HG03135 (cell line): ENCODE measurements at regions not wholly inside any gene's neighbourhood (a gene's known extent, or its start where the extent isn't known, plus 50 kb on each side); places are given as distances from the start of the nearest gene placed in this dataset.

Source experiments
- ATAC-seq: cut with Tn5 transposase; IDR thresholded peaks from one replicate; pipeline ENCODE4 v1.9.1; 2021; ENCODE audit warnings: mild to moderate bottlenecking, moderate library complexity; ENCODE audit not compliant: unreplicated experiment

GRCh38 chr11:134753771-134754520, 341.9 kb upstream of the B3GAT1 start:
- no peak for ATAC-seq

- ATAC-seq: no peak
Measured at GRCh38 chr11:134752964-134753770, 341.1 kb upstream of the B3GAT1 start.

DNA sequence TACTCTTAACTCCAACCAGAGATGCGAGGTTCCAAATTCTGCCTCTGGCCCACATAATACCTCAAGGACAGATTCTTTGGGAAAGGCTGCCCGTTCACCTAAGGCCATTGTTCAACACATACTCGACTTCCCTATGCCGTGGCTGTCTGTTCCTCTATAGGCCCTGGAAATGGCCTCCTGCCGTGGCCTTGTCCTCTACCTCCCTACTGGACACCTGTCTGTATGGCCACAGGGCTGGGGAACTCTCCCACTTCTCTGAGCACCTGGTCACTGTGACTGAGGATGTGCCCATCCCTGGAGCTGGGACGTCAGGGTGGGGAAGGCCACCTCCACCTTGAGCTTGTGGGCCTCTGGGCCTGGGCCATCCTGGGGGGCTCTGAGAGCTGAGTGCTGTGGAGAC, 340.5 kb upstream of the B3GAT1 start:
- no peak for ATAC-seq

DNA sequence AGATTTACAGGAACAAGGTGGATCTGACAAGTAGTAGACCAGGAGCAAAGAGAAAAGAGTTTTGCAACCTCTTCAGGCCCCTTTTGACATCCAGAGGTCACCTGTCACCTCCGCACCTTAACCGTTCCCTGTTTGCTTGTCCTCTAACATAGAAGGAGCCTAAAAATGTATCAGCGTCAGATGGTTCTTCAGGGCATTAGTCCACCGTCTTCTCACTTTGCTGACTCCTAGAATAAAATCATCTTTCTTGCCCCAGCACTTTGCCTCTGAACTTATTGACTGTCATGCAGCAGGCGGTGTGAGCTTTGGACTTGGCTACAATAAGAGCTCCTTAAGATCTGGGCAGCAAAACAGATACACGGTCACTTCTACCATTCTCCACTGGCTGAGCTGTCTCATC, 339.7 kb upstream of the B3GAT1 start:
- ATAC-seq: no peak

GRCh38 chr11:134751031-134751585, 339.1 kb upstream of the B3GAT1 start:
- no peak for ATAC-seq

DNA sequence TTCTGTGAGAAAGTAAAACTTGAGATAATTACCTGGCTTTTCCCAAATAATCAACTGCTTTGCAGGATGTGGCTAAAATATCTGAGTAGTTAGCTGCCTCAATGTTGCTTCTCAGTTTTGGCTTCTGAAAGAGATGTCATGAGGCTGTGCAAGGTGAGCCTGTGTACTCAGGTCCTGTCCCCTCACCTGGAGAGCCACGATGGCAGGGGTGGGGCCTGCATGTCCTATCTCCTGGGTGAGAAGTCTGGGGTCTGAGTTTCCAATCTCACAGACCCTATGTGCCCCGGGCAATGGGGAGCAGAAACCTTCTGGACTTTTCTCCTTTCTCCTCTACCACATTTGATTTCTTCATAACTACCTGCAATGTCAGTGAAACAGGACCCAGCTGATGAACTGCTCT, 338.6 kb upstream of the B3GAT1 start:
- ATAC-seq: no peak

- no peak for ATAC-seq
Measured at GRCh38 chr11:134749040-134749839, 337.2 kb upstream of the B3GAT1 start.

DNA sequence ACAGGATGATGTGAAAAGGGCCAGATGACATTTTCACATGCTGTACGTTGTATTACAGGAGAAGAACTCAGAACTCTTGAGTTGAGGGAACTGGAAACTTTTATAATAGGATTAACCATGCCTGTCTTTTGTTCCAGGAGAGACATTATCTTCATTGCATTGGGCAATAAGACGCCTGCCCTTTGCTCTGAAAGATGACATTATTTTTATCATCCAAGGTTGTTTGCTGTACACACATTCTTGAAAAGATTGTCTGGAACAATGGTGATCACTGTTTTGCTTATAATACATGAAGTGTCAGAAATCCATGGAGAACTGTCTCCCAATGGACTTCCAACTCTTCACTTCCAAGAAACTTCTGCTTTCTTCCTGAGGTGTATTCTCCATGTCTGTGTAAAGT, 334.6 kb upstream of the B3GAT1 start:
- ATAC-seq: no peak

DNA sequence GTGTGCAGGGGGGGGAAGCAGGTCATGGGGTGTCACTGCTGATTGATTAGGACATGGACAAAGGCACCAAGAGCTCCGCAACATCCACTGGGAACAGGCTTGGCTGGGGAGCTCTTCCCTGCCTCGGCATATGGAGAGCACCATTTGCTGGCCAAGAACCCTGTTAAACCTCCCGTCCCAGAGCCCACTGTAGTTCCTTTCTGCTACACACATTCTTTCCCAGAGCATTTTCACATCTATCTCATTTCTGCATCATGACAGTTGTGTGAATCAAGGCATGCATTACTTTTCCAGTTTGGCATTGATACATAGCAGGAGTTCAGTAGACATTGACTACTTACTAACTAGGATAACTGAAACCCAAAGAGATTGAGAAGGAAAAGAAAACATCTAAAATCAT, 333.4 kb upstream of the B3GAT1 start:
- no peak for ATAC-seq

GRCh38 chr11:134743820-134744195, 331.8 kb upstream of the B3GAT1 start:
- ATAC-seq: no peak

GRCh38 chr11:134742956-134743819, 331.1 kb upstream of the B3GAT1 start:
- ATAC-seq: no peak

- no peak for ATAC-seq
Measured at GRCh38 chr11:134742224-134742612, 330.2 kb upstream of the B3GAT1 start.

DNA sequence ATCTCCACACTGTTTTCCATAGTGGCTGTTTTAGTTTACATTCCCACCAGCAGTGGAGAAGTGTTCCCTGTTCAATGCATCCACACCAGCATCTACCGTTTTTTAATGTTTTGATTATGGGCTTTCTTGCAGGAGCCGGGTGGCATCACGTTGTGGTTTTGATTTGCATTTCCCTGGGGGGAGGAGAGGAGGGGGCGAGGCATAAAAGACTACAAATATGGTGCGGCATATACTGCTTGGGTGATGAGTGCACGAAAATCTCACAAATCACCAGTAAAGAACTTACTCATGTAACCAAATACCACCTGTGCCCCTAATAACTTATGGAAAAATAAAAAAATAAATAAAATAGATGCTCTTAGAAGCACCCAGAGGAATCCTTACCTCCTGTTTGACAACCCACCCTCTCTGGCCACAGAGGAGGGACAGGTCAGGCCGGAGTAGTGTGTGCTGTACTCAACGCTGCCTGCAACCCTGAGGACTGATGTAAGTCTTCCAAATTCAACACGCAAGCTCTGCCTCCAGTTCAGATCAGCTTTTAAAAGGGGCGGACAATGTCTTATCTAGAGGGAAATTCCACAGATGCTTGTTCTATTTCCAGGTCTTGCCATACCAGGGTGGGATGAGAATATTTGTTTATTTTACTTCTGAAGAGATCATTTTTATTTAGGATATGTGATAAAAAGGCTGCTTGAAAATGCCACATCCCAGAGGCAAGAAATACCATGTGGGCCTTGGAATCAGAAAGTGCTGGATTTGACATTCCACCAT, 329.6 kb upstream of the B3GAT1 start:
- no peak for ATAC-seq

DNA sequence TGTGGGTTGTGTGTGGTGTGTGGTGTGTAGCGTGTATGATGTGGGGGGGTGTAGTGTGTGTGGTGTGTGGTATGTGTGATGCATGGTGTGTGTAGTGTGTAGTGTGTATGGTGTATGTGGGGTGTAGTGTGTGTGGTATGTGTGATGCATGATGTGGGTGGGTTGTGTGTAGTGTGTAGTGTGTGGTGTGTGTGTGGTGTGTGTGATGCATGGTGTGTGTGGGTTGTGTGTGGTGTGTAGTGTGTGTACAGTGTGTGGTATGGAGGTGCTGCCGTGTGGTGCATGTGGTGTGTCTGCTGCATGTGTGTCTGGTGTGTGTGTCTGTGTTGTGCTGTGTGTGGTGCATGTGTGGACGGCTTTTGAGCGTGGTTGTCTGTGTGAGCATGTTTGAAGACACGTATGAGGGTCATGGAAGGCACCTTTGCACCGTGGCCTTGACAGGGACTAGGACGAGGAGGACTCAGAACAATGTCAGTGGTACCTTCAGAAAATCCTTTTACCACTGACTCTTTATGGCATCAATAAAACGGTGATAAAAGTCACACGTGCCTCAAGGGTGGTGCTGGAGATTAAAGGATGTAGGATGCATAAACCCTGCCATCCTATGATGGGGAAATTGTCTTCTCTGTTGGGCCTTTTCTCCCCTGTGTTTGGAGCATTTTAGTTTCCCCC, 328.7 kb upstream of the B3GAT1 start:
- no peak for ATAC-seq

GRCh38 chr11:134739136-134739535, 327.1 kb upstream of the B3GAT1 start:
- no peak for ATAC-seq

DNA sequence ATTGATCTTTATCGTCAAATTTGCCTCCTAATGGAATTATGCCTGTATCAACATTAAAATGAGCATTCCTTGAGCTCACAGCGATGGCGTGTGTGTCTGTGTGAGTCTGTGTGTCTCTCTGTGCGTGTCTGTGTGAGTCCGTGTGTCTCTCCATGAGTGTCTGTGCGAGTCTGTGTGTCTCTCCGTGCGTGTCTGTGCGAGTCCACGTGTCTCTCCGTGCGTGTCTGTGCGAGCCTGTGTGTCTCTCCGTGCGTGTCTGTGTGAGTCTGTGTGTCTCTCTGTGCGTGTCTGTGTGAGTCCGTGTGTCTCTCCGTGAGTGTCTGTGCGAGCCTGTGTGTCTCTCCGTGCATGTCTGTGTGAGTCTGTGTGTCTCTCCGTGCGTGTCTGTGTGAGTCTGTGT, 326.5 kb upstream of the B3GAT1 start:
- no peak for ATAC-seq

DNA sequence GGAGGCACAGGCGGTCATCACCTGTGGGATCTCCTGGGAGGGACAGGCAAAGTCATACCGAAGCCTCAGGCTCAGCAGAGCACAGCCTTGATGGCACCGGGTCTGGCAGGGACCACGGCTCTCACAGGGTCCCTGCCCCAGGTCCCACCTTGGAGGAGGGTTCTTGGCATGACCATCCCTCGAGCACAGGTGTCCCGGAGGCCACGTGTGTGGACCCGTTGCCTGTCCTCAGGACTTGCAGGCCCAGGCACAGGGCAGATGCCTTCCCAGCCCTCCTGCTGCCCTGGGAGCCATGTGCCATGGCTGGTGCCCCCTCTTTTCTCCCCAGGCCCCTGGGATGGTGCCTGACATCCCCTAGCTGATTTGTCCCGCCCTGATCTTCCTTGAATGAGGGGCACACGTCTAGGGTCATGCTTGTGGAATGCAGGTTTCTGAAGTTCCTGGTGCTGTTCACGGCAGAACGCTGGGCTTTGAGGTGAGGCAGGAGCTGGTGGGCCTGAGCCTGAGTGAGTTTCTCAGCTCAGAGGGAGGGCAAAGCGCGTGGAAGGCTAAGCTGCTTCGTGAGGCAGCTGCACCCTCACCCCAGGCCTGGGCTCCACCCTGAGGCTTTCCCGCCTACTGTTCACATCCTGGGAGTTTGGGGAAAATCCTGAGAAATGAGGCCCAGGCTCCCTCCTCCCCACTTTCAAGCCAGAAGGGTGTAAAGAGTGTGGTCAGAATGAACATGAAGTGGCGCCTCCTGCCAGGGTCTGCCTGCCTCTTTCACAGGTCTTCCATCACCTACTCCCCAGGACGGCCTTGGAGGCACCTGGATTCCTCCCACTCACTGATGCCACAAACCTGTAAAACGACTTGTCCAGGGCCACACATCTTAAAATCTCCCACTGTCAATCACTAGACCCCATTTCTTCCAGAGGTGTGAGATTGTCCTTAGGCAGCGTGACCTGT, 325.8 kb upstream of the B3GAT1 start:
- no peak for ATAC-seq
